NCI-H1092 (cell line): ENCODE measurements at regions not wholly inside any gene's neighbourhood (a gene's known extent, or its start where the extent isn't known, plus 50 kb on each side); places are given as distances from the start of the nearest gene placed in this dataset.

Source experiments
- DNase-seq: peaks from one replicate; lab custom pipeline; 2025; lab: John Stamatoyannopoulos, UW

DNA sequence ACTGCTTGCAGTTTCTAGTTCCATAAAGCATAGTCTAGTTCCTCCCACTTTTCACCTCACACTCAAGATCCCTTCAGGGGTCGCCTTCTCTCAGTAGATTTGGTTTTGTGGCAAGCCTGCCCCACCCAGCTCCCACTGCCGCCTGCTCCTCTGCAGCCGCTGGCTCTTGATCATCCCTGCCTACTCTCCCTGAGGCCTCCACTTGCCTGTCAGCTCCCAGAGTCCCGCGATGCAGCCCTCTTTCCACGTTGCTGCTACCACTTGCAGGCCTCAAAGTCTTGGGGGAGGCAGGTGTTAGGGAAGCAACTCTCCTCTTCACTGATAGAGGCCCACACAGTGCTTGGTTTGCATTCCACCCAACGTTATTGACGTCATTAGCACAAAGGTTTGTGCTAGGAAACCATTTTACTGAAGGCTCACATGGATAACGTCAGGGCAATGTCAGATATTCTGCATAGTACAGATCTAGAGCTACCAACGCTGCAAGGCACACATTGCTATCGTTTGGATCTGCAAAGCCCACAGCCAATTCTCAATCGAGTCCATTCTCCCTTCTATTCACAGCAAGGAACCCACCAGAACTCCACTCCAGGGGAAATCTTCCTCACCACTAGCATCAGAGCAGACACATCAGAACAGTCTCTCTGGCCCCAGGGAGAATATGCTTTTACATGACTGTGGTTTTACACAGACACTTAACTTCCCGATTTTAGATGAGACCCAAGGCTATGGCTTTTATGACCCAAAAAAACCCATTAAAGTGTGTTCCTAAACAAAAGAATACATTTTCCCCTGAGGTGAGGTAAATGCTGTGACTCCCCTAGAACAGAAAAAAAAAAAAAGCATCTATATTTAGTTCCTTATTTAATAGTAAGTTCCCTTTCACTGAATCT is 519.5 kb upstream of the CAMK1G start:
- no peak for DNase-seq

DNA sequence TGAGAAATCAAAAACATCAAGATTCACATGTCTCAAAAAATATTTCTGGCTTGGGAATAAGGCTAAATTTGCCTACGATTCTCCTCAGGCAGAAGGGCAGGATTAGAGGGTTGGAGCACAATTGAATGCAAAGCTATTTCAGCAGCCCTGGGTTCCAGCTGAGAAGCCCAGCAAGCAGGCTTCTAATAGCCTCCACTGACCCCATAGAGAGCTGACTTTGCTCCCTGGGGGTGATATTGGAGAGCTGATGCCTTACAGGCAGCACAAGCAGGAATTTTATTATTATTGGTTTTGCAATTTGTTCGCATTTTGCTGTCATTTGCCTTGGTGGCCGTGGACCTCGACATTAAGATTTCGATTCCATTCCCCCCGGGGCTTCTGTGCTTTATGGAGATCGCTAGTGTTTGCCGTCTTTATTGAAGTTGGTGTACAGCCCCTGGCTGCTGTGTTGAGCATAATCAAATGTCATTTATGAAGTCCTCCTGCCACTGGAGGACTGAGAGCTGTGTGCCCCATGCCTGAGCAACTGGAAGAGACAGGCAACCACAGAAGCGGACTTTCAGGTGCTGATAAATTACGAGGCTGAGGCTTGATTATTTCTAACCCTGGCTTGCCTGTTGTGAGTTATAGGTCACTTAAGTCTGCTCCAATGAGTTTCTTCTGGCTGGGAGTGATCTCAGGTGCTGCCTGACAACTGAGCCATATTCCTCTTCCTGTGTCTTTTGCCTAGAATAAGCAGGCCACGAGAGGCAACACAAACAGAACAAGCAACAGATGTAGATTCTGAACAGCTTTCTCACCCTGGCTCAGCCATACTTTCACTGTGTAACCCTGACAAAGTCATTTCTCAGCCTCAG is 518.4 kb upstream of the CAMK1G start:
- DNase-seq = no peak

DNA sequence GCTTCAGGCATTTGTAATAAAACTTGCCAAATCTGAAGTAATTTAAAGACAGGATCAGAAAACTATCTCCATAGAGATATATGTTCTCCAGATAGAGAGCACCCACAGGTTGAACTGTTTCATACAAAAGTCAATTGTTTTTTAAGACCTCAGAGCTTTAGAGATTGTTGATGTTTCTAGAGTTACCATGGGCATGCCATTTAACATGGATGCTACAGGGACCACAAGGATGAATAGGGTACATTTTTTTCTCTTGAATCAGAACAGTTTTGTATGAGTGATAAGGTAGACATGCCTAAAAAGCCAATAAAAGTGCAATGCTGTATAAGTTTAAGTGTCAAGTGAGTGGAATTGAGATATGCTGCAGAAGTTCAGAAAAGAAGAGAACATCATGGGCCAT is 511.0 kb upstream of the CAMK1G start:
- DNase-seq = no peak

DNA sequence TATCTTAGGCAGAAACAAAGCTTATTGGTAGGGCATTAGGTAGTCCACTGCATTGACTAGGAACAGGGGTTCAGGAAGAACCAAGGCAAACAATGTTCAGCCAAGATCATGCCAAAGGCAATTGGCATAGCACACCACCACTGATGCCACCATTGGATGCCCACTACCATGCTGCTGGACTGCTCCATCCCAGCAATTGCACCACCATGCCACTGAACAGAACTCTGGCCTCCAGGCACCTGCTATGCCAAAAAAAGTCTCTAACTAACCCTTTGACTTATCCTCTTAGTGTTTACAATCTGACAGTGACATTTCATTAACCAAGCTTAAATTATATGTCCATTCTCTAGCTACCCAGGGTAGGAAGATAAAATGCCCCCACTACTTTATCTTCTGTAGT is 509.6 kb upstream of the CAMK1G start:
- DNase-seq = no peak

DNA sequence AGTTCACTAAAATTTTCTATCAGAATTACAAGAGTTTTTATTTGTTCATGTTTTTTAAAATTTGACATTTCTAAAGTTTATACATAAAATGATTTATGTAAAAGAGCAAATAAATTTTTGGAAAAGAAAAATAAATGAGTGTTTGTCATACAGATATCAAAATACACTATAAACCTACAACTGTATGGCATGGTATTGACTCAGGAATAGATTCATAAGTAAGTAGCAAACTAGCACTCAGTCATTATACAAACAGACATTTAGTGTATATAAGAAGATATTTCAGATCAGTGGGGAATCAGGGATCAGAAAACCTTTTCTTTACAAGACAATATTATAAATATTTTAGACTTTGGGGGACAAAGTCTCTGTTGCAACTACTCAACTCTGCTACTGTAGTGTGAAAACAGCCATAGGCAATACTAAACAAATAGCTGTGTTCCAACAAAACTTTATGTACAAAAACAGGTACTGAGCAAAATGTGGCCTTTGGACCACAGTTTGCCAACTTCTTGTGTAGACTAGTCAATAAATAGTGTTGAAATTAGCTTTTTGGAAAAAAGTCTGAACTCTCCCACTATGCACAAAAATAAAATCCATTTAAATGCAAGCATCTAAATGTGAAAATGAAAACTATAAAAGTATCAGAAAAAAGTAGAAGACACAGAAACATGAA is 508.8 kb upstream of the CAMK1G start:
- no peak for DNase-seq

DNA sequence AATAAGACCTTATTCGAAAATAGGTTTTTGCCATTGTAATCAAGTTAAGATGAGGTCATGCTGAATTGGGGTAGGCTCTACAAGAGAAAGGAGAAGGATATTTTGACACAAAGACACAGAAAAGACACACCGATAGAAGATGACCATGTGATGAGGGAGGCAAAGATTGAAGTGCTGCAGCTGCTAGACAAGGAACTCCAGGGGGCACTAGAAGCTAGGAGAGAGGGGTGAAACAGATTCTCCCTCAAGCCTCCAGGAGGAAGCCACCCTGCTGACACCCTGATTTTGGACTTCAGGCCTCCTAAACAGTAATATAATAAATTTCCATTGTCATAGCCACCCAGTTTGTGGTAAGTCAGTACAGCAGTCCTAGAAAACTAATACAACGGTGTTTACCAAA is 506.8 kb upstream of the CAMK1G start:
- peak; percentile 12 for DNase-seq

DNA sequence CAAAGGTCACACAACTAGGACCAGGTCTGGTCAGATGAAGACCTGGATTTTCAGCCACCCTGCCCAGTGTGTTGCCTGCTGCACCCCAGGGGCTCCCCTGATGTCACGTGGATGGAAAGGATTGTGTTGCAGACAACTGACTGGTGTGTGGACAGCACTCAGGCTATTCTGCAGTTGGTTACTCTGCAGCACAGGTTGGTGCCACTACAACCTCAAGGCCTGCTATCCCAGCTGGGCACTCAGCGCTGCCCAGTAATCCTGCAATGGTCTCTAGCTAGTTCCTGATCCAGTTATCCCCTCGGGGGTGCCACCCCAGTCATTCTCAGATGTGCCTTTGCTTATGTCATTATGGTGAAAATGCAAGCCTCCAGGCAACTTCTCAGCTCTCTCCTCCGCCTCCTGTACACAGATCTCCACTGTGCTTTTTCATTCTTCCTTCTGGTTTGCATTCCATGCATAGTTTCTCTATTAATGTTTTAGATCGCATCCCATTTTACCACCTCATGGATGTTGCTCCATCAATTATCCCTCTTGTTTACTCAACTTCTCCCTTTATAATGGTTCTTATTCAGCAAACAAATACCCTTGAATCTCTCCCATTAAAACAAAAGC is 503.2 kb upstream of the CAMK1G start:
- DNase-seq = no peak

DNA sequence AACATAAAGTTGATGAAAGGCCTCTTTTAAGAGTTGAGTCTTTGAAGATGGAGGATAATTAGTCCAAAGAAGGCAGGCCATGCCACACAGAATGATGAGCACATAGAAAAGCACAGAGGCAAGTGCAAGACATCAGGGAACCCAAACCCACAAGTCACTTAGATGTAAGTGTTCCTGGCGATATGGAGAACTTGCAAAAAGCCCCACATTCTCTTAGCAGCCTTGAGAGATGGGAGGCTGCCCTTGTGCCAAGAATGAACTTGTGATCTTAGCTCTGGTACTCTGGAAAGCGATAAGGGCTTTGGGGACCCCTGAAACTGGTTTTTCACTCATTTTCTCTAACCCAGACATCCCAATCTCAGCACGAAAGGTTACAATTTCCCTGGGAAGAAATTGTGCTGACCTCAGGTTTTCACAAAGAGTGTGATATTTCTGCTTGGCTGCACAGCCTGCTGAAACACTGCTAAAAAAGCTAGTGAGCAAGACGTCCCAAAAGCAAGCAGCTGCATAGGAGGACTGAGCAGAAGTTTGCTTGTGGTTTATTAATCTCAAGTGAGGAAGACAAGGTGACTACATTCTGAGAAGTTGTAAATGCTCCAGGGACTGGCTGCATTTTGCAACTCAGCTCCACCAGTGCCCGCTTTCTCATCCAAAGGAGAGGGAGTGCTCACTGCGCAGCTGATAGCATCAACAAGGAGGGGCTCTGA is 496.9 kb upstream of the CAMK1G start:
- no peak for DNase-seq

DNA sequence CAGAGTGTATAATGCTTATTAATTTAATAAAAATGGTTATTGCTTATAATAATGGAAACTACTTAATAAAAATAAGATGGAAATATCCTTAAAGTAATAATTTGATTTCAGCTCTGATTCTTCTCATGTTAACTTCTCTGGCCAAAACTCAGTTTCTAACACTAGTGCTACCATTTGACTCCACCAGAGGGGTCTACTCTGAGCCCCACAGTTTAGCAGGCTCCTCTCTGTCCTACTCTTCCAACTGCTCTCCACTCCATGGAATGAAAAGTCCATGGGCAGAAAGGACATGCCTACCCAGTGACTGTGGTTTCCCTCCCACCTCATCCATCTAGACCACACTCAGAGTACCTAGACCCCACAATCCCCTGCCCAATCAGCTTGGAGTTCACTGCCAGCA is 489.1 kb upstream of the CAMK1G start:
- no peak for DNase-seq

DNA sequence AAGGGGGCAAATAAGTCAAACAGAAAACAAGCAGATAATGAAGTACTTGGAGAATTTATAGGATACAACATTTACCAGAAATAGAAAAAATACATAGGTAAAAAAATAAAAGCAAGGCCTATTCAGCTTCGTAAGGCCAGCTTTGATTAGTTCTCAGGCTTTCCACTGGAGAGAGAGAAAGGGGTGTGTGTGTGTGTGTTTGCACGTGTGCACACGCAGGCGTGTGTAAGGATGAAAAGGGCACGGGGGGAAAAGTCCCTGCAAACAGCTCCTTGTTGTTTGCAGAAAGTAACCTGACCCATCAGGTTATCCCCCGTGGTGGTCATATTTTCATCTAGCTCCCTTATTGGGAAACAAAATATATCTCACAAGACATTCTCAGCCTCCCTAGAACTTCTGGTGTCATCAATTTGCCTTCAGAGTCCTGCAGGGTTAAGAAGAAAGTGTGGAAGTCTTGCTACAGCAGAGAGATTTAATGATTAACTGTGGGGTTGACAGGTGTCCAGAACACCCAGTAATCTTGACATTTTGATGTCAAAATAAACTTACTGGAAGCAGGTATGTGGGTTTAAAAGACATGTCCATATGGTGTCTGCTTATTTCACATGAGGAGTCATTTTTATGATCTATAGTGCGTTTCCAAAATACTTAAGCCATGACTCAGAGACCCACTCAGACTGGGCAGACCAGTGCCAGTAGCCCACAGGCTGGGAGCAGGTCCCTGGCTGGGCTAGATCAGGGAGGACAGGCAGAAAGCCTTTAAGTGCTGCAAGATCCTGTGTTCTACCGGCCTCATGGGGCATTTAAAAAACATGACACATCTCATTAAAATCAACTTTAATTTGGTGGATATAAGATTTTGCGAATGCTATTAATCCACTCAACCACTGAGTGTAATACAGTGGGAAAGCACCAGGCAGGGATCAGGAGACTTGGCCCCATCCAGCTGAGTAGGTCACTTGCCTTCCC is 487.6 kb upstream of the CAMK1G start:
- DNase-seq = no peak

DNA sequence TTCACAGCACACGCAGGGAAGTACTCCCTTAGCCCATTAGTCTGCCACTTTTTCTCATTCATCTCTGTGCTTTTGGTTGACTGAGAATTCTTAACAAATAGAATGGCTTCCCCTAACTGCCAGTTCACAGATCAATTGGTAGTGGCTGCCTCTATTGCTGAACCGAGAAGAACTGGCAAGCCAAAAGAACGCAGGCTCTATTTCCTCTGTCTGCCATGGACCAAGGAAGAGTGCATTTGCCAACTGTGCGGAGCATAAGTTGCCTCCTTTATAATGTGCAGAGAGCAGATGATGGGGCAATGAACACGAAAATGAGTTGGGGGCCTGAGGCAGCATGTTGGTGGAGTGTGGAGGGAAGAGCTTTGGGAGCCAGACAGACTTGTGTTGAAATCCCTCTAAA is 483.1 kb upstream of the CAMK1G start:
- DNase-seq = no peak

DNA sequence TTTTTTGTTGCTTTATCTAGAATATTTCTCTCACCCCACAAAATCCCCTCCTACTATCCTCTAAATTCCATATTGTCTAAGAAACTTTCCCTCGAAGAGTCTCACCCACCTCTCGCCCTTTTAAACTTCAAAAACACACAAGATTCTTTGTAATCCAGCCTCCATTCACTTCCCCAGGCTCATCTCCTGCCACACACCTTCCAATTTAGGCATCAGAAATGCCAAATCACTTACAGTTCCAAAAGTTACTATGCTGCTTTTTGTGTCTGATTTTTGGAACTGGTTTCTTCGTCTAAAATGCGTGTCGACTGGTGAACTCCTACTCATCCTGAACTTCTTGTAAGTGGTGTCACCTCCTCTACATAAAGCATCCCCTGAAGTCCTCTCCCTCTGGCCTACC is 482.4 kb upstream of the CAMK1G start:
- no peak for DNase-seq

DNA sequence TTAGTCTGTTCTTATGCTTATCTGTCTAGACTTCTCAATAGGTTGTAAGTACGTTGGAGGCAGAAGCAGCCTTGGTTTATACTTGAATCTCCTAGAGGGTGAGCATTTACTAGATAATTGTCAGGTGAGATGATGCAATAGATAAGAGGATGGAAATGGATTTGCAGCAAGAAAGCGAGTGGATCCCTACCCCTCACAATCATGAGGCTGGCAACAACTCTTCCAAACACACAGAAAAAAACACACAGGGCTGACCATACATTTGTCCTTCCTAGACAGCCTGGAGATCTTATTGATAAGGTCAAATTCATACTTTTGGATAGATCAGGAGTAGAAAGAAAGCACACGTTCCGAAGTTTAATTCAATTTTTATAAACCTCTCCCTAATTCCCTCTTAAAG is 481.4 kb upstream of the CAMK1G start:
- DNase-seq = no peak

DNA sequence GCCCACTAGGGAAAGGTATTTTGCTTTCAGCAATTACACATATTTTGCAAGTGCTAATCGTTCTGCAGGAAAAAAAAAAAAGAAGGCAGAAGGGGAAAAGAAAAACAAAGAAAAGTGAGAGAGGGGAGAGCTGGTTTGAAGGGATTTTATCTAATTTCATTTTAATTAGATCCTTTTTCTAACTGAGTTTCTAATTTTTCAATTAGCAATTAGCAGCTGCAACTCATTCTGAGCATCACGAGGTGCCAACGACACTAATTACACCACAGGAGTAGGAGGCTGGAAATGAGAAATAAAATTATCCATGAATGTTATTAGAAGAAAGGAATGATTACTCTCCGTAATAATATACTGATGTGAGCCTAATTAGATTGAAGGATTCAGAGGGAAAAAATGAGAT is 481.0 kb upstream of the CAMK1G start:
- DNase-seq = no peak

DNA sequence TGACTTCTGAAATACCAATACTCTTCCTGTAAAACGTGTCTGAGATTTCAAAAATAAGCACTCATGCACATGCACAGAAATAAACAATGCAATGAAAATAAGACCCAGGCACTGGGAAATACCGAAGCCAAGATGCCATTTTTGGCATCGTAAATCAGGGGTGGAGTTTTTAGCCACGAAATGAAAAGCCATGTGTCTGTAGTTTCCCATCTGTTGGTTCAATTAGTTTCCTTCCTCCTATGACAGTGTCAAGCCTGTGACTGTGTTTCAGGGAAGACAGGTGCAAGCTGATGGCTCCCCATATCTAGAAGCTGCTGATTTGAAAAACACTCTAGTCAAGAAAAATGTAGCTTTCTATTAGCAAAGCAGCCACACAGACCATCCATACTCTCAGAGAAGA is 480.4 kb upstream of the CAMK1G start:
- no peak for DNase-seq

DNA sequence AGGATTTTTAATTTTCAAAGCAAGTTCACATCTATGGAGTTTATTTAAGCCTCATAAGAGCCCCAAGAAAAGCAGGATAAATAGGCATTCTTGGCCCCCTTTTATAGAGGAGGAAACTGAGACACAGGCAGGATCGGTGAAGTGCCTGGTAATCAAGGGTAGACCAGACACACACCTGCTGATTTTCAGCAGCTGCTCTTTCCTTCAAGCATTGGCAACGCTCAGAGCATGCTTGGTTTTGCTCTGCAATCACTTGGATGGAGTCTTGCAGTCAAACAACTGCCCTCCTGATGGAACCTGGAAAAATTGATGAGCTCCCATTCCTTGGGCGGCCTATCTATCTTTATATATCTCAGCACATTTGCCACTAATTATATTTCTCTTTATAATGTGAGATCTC is 478.9 kb upstream of the CAMK1G start:
- no peak for DNase-seq

DNA sequence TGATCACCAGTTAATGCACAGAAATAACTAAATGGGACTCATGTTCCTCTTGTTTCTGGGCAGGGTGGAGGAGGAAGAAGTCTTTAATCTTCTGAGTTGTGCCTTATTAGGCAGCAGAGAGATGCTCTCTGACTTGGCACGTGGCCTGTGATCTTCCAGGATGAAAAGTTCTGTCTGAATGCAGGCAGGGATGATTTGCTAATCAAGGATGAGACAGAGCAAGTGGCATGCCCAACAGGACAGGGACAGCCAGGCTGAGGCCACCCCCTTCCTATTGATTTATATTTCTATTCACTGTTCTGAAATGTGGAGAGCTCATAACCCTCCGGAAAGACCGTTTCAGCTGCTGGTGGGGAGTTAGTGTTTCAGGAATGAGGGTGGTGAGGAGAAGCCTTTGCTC is 477.8 kb upstream of the CAMK1G start:
- DNase-seq = no peak

DNA sequence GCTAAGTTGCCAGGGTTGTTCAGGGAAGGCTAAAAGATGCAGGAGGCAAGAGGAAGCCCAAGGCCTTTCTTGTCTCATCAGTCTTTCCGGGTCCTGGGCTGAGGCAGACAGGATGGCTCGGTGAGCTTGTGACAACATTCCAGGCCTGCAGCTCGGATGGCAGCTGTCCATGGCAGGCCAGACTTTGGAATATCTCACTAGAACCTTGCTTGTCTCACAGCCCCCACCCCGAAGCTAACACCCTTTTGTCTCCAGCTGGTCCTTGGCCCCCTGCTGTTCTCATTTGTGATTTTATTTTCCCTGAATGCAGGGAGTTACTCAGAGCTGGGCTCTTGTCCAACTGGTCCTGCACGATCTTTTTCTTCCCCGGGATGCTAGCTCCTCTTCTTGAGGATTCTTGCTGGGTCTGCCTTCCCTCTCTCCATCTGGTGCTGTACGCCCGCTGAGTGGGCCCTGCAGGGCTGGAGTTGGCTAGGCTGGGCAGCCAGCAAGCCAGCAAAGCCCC is 477.2 kb upstream of the CAMK1G start:
- DNase-seq = peak; percentile 66

DNA sequence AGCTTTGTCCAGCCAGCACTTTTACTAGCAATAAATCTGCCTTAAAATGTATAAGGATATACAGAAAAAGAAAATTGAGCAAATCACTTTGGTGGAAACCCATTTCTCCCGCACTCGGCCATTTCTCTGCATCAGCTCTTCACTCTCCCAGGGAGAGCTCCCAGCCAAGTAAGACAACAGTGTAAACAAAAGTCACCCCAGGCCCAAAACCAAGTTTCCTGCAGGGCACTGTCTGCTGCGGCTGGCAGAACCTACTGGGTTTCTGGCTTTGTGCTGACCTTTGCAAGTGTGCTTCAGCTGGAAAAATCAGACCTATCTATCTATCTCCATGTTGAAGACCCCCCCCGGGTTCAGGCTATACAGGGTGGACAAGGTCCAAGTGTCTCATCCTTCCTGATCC is 476.7 kb upstream of the CAMK1G start:
- no peak for DNase-seq

DNA sequence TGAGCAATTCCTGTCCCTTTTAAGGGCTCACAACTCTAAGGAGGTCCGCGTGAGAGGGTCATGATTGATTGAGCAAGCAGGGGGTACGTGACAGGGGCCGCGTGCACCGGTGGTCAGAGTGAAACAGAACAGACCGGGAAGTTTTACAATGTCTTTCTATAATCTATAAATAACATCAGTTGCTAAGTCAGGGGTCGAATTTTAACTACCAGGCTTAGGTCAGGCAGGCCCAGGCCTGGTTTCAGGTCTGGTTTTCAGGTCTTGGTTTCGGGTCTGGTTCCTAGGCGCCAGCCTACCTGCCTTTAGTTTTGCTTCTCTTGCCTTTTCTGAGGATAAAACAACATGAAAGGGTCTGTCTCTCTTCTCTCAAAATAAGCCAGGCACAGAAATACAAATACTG is 476.0 kb upstream of the CAMK1G start:
- DNase-seq = no peak
